SU-DHL-6 (cell line): ENCODE measurements at regions not wholly inside any gene's neighbourhood (a gene's known extent, or its start where the extent isn't known, plus 50 kb on each side); places are given as distances from the start of the nearest gene placed in this dataset.

Experiments
- H2AFZ ChIP-seq: fragments of 200-600 bp; sonication (generic); 2 replicates; pipeline ENCODE4 v1.6.1; 2014; ENCODE audit warnings: low read depth, mild to moderate bottlenecking, moderate library complexity, mixed read lengths, antibody characterized with exemption, low read length; ENCODE audit not compliant: severe bottlenecking
- H3F3A ChIP-seq: fragments of 200-600 bp; shearing (Covaris generic); 2 replicates; pipeline ENCODE4 v1.6.0; 2016; ENCODE audit warnings: antibody characterized with exemption, mild to moderate bottlenecking; ENCODE audit not compliant: insufficient read depth
- H3K27ac ChIP-seq: fragments of 200-600 bp; sonication (generic); 2 replicates; pipeline ENCODE4 v1.5.1; 2016; ENCODE audit warnings: low read depth, mild to moderate bottlenecking, low read length, moderate library complexity, mixed read lengths
- H3K27me3 ChIP-seq: fragments of 200-600 bp; sonication (generic), shearing (Covaris generic); 2 replicates; pipeline ENCODE4 v1.6.0; 2014; ENCODE audit warnings: mild to moderate bottlenecking, low read length
- H3K36me3 ChIP-seq: fragments of 200-600 bp; sonication (generic); 2 replicates; pipeline ENCODE4 v1.6.1; 2014; ENCODE audit warnings: mild to moderate bottlenecking, low read length, mixed read lengths
- H3K4me2 ChIP-seq: fragments of 300-600, 200-600 bp; shearing (Covaris generic), sonication (generic); 2 replicates; pipeline ENCODE4 v1.6.0; 2014; ENCODE audit warnings: low read length, low read depth, mild to moderate bottlenecking; ENCODE audit not compliant: poor library complexity, severe bottlenecking
- H3K4me3 ChIP-seq: fragments of 200-600 bp; sonication (generic); 2 replicates; pipeline ENCODE4 v1.5.1; 2014; ENCODE audit warnings: antibody characterized with exemption, low read length, mild to moderate bottlenecking, mixed read lengths; ENCODE audit not compliant: insufficient read depth, poor library complexity, severe bottlenecking
- H3K79me2 ChIP-seq: fragments of 200-600 bp; sonication (generic); 2 replicates; pipeline ENCODE4 v1.6.1; 2014; ENCODE audit warnings: mild to moderate bottlenecking, low read length, moderate library complexity; ENCODE audit not compliant: insufficient read depth
- H3K9ac ChIP-seq: fragments of 200-600 bp; sonication (generic); 2 replicates; pipeline ENCODE4 v1.7.0; 2014; ENCODE audit warnings: mild to moderate bottlenecking, low read length
- H3K9me2 ChIP-seq: fragments of 200-600 bp; sonication (generic); replicated peaks from 2 replicates; pipeline ENCODE4 v1.6.1; 2014; ENCODE audit warnings: low read length; ENCODE audit not compliant: insufficient read depth
- H3K9me3 ChIP-seq: fragments of 200-600 bp; sonication (generic); 2 replicates; pipeline ENCODE4 v1.6.1; 2014; ENCODE audit warnings: low read length, mixed read lengths; ENCODE audit not compliant: insufficient read depth
- H4K20me1 ChIP-seq: fragments of 200-600 bp; sonication (generic); 2 replicates; pipeline ENCODE4 v1.6.1; 2014; ENCODE audit warnings: low read depth, mild to moderate bottlenecking, antibody characterized with exemption, low read length, moderate library complexity, mixed read lengths
- CTCF ChIP-seq: fragments of 200-600 bp; sonication (generic); IDR thresholded peaks from one replicate; pipeline ENCODE4 v1.5.1; 2017; ENCODE audit warnings: antibody characterized with exemption, mild to moderate bottlenecking, low read length, moderate library complexity; ENCODE audit not compliant: insufficient read depth, poor library complexity, severe bottlenecking
- EZH2phosphoT487 ChIP-seq: fragments of 200-600 bp; sonication (generic), shearing (Covaris generic); conservative IDR thresholded peaks from 2 replicates; pipeline ENCODE4 v1.6.1; 2018; ENCODE audit warnings: mild to moderate bottlenecking, antibody characterized with exemption, low read length, moderate library complexity, mixed read lengths

- H2AFZ ChIP-seq, result no peak overlapping the region
- no peak for TF ChIP-seq EZH2phosphoT487
- TF ChIP-seq CTCF, result no peak
- no peak overlapping the region for H3K4me2 ChIP-seq
- no peaks in the 10 kb centered on the region for H3K9me3 ChIP-seq
- no peaks in the 10 kb centered on the region for H4K20me1 ChIP-seq
- H3K27ac ChIP-seq, result no peak overlapping the region
- H3K27me3 ChIP-seq, result no peaks in the 10 kb centered on the region
- H3K4me3 ChIP-seq, result no peak overlapping the region
- no peaks in the 10 kb centered on the region for H3K79me2 ChIP-seq
- H3F3A ChIP-seq, result no peaks in the 10 kb centered on the region
- H3K9ac ChIP-seq, result no peak overlapping the region
- H3K9me2 ChIP-seq, result no peaks in the 10 kb centered on the region
- no peaks in the 10 kb centered on the region for H3K36me3 ChIP-seq
These were observed 455.3 kb upstream of the SLC10A2 start for GRCh38 chr13:103521532-103521931.

- Histone ChIP-seq H3K36me3 (no peaks in the 10 kb centered on the region), H3K27me3 (no peaks in the 10 kb centered on the region), H3K4me2 (no peak overlapping the region), H3K9me3 (no peaks in the 10 kb centered on the region), H3K4me3 (no peak overlapping the region), H3F3A (no peaks in the 10 kb centered on the region), H3K9ac (no peak overlapping the region), H3K79me2 (no peaks in the 10 kb centered on the region), H2AFZ (no peak overlapping the region), H4K20me1 (no peaks in the 10 kb centered on the region), H3K27ac (no peak overlapping the region), H3K9me2 (no peaks in the 10 kb centered on the region)
- TF ChIP-seq CTCF (no peak), EZH2phosphoT487 (no peak)
These were observed 451.5 kb upstream of the SLC10A2 start for GRCh38 chr13:103517768-103518102.

GRCh38 chr13:103517066-103517767 is 451.0 kb upstream of the SLC10A2 start:
- Histone ChIP-seq H2AFZ (no peak overlapping the region), H3K9ac (no peak overlapping the region), H3K4me2 (no peak overlapping the region), H3K27me3 (no peaks in the 10 kb centered on the region), H3K9me3 (no peaks in the 10 kb centered on the region), H4K20me1 (no peaks in the 10 kb centered on the region), H3K9me2 (no peaks in the 10 kb centered on the region), H3K4me3 (no peak overlapping the region), H3K36me3 (no peaks in the 10 kb centered on the region), H3K27ac (no peak overlapping the region), H3F3A (no peaks in the 10 kb centered on the region), H3K79me2 (no peaks in the 10 kb centered on the region)
- TF ChIP-seq CTCF, result no peak
- TF ChIP-seq EZH2phosphoT487, result no peak
